Rectal smooth muscle tissue (tissue), 1 donor: ENCODE measurements at regions not wholly inside any gene's neighbourhood (a gene's known extent, or its start where the extent isn't known, plus 50 kb on each side); places are given as distances from the start of the nearest gene placed in this dataset.
A peak's percentile ranks its signal among the peaks of the same experiment; 100 is the strongest.
"Not testable (repeated sequence)": the region's sequence is repeated elsewhere in the genome, so short reads cannot be mapped to it uniquely, and the experiment has no call there.

Experiments used
- H3K27ac ChIP-seq: one replicate; pipeline ENCODE4 v1.7.0; 2013; ENCODE audit warnings: low read depth, low read length, inconsistent platforms
- H3K27me3 ChIP-seq: one replicate; pipeline ENCODE4 v1.7.0; 2013; ENCODE audit warnings: low read length; ENCODE audit not compliant: control insufficient read depth, insufficient read depth
- H3K36me3 ChIP-seq: one replicate; pipeline ENCODE4 v1.7.0; 2013; ENCODE audit warnings: low read length; ENCODE audit not compliant: control insufficient read depth, insufficient read depth
- H3K4me1 ChIP-seq: one replicate; pipeline ENCODE4 v1.7.0; 2013; ENCODE audit warnings: low read length; ENCODE audit not compliant: control insufficient read depth, insufficient read depth
- H3K4me3 ChIP-seq: one replicate; pipeline ENCODE4 v1.7.0; 2013; ENCODE audit warnings: low read length
- H3K9ac ChIP-seq: one replicate; pipeline ENCODE4 v1.7.0; 2013; ENCODE audit warnings: low read length

GRCh38 chr6:168238159-168238909 is 81.2 kb downstream of the DACT2 start:
- no peaks in the 10 kb centered on the region for H3K36me3 ChIP-seq
- no peak overlapping the region for H3K27ac ChIP-seq
- H3K27me3 ChIP-seq = no peaks in the 10 kb centered on the region
- H3K4me1 ChIP-seq = no peaks in the 10 kb centered on the region
- no peak overlapping the region for H3K4me3 ChIP-seq
- H3K9ac ChIP-seq = no peak overlapping the region

DNA sequence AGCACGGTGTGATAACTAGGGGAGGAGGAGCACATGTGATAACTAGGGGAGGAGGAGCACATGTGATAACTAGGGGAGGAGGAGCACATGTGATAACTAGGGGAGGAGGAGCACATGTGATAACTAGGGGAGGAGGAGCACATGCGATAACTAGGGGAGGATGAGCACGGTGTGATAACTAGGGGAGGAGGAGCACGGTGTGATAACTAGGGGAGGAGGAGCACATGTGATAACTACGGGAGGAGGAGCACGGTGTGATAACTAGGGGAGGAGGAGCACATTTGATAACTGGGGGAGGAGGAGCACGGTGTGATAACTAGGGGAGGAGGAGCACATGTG is 85.7 kb downstream of the DACT2 start:
- H3K4me1 ChIP-seq, H3K27me3 ChIP-seq, H3K27ac ChIP-seq, H3K4me3 ChIP-seq, H3K36me3 ChIP-seq, H3K9ac ChIP-seq: not testable (repeated sequence)

DNA sequence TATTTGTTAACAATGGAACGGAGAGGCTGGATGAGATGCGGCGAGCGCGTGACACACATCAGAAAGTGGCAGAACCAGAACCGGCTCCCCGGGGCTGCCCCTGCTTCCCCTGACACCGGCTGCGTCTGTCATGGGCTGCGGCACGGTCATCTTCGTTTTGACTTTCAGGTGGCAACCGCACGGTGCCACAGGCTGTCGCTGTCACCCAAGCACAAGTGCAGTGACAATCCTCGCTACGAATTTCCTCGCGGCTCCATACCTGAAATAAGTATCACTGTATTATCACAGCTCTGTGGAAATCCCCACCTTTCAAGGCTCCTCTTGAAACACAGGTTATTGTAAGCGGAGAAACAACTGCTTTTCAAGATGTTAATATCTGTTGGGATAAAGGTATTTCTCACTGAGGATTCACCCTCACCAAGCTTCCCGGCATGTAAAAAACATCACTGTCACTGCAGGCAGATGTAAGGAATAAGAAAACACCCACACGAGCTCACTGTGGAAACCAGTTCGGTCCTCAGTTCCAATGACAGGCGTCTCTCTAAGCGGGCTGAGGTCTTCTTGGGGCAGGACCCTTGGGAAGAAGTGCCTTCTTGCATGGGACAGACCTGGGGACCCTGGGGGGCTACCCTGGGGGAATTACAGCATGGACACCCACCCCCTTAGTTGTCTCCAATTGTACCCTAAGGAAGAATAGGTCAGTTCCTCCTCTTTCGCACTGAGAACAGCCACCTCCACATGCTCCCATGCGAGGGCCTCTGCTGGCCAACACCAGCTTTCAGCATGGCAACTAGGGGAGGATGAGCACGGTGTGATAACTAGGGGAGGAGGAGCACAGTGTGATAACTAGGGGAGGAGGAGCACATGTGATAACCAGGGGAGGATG is 86.3 kb downstream of the DACT2 start:
- H3K27ac ChIP-seq = no peak overlapping the region
- H3K9ac ChIP-seq = no peak overlapping the region
- no peak overlapping the region for H3K4me3 ChIP-seq
- H3K36me3 ChIP-seq = no peaks in the 10 kb centered on the region
- H3K4me1 ChIP-seq = no peaks in the 10 kb centered on the region
- no peaks in the 10 kb centered on the region for H3K27me3 ChIP-seq

- Histone ChIP-seq H3K36me3 (no peaks in the 10 kb centered on the region), H3K27ac (no peak overlapping the region), H3K27me3 (no peaks in the 10 kb centered on the region), H3K9ac (no peak overlapping the region), H3K4me3 (no peak overlapping the region), H3K4me1 (no peaks in the 10 kb centered on the region)
These were observed 87.0 kb downstream of the DACT2 start for GRCh38 chr6:168232528-168232927.

DNA sequence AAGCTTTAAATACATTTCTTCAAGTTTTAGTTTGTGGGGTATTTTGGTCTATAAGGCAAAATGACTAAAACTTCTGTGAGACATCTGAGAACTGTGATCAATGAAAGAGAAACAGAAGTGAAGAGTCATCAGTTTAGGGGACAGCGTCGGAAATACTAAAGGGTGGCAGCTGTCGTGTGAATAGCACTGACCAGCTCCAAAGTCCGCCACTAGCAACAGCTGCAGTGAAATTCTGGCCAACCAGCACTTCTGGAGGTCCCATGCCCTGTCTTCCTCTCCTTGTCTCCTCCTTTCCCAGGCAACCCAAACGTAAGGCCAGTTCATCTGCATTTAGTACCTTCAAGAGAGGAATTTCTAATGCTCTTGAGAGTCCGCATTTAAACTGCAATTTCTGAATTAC is 87.5 kb downstream of the DACT2 start:
- Histone ChIP-seq H3K4me3 (no peak overlapping the region), H3K36me3 (no peaks in the 10 kb centered on the region), H3K9ac (no peak overlapping the region), H3K27ac (no peak overlapping the region), H3K27me3 (no peaks in the 10 kb centered on the region), H3K4me1 (peaks cover under 1% of the 10 kb centered on the region)

- H3K9ac ChIP-seq = no peak overlapping the region
- H3K27me3 ChIP-seq = no peaks in the 10 kb centered on the region
- no peaks in the 10 kb centered on the region for H3K36me3 ChIP-seq
- H3K27ac ChIP-seq = no peak overlapping the region
- peaks cover 4% of the 10 kb centered on the region for H3K4me1 ChIP-seq
- H3K4me3 ChIP-seq = no peak overlapping the region
These were observed 88.1 kb downstream of the DACT2 start for GRCh38 chr6:168231393-168231957.

GRCh38 chr6:168229368-168229752 is 90.2 kb downstream of the DACT2 start:
- Histone ChIP-seq H3K27me3 (no peaks in the 10 kb centered on the region), H3K4me1 (peaks cover 13% of the 10 kb centered on the region), H3K4me3 (no peak overlapping the region), H3K27ac (no peak overlapping the region), H3K36me3 (no peaks in the 10 kb centered on the region), H3K9ac (no peak overlapping the region)

GRCh38 chr6:168228676-168229367 is 90.8 kb downstream of the DACT2 start:
- no peak overlapping the region for H3K27ac ChIP-seq
- H3K4me3 ChIP-seq = no peak overlapping the region
- H3K9ac ChIP-seq = no peak overlapping the region
- H3K36me3 ChIP-seq = no peaks in the 10 kb centered on the region
- H3K27me3 ChIP-seq = no peaks in the 10 kb centered on the region
- peaks cover 13% of the 10 kb centered on the region for H3K4me1 ChIP-seq

GRCh38 chr6:168227840-168228239 is 91.7 kb downstream of the DACT2 start:
- no peak overlapping the region for H3K4me3 ChIP-seq
- H3K27me3 ChIP-seq = no peaks in the 10 kb centered on the region
- H3K4me1 ChIP-seq = peaks cover 13% of the 10 kb centered on the region
- no peak overlapping the region for H3K9ac ChIP-seq
- H3K36me3 ChIP-seq = no peaks in the 10 kb centered on the region
- H3K27ac ChIP-seq = no peak overlapping the region

- H3K27ac ChIP-seq = peak overlapping the region; percentile 55
These were observed 92.7 kb downstream of the DACT2 start for GRCh38 chr6:168226902-168227318.

GRCh38 chr6:168226061-168226752 is 93.4 kb downstream of the DACT2 start:
- Histone ChIP-seq H3K4me1 (peaks cover 13% of the 10 kb centered on the region), H3K36me3 (no peaks in the 10 kb centered on the region), H3K27ac (peak overlapping the region; percentile 55), H3K4me3 (no peak overlapping the region), H3K9ac (no peak overlapping the region), H3K27me3 (no peaks in the 10 kb centered on the region)

More at GRCh38 chr6:168226902-168227318, 92.7 kb downstream of the DACT2 start:
- no peak overlapping the region for H3K9ac ChIP-seq
- no peaks in the 10 kb centered on the region for H3K27me3 ChIP-seq
- H3K4me1 ChIP-seq = peaks cover 13% of the 10 kb centered on the region
- no peaks in the 10 kb centered on the region for H3K36me3 ChIP-seq
- no peak overlapping the region for H3K4me3 ChIP-seq

DNA sequence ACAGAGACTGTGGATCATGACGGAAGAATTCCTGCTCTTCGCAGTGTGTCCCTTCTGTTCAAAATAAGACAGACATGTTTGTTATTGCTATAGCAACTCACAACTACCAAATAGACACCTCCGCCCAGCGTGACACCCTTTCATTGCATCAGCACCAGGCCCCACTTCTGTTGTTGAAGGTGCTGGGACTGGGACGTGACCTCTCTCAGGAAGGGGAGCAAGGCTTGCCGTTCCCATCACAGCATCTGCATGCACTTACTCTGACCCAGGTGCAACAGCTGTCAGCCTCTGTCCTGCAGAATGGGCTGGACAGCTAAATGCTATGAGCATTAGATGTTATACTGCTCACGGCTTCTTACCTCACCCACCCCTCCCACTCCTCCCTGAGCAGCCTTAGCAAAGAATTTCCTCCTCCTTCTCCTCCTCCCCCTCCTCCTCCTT is 94.1 kb downstream of the DACT2 start:
- Histone ChIP-seq H3K4me3 (no peak overlapping the region), H3K4me1 (peaks cover 13% of the 10 kb centered on the region), H3K27me3 (no peaks in the 10 kb centered on the region), H3K27ac (peak overlapping the region; percentile 33), H3K36me3 (no peaks in the 10 kb centered on the region), H3K9ac (no peak overlapping the region)
